Heart right ventricle (tissue), 16 donors: ENCODE measurements at regions not wholly inside any gene's neighbourhood (a gene's known extent, or its start where the extent isn't known, plus 50 kb on each side); places are given as distances from the start of the nearest gene placed in this dataset.

Experiments used
- ATAC-seq, 8 donors: fragments of 200-7000 bp; cut with Tn5 transposase; one replicate each; pipeline ENCODE4 v1.9.1; 2020; ENCODE audit warnings: mild to moderate bottlenecking in 8 of 8, moderate library complexity in 8 of 8, moderate number of reproducible peaks in 1 of 8
- DNase-seq, 2 donors: peaks; one replicate each; pipeline ENCODE4 v3.0.0-alpha.2; 2020
- H3K27ac ChIP-seq, 10 donors: fragments of 200-600 bp; sonication (generic) in 2 of 10; one replicate each; pipeline versions ENCODE4 v1.5.0 to v1.8.0; 2020 to 2022; ENCODE audit warnings: mild to moderate bottlenecking in 3 of 10
- H3K27me3 ChIP-seq, 7 donors: fragments of 200-600 bp; one replicate each; pipeline ENCODE4 v1.8.0; 2021 to 2022; ENCODE audit warnings: mild to moderate bottlenecking in 2 of 7
- H3K36me3 ChIP-seq, 9 donors: fragments of 200-600 bp; sonication (generic) in 1 of 9; one replicate each; pipeline versions ENCODE4 v1.5.0 to v1.8.0; 2020 to 2022; ENCODE audit warnings: mild to moderate bottlenecking in 2 of 9
- H3K4me1 ChIP-seq, 9 donors: fragments of 200-600 bp; sonication (generic) in 1 of 9; one replicate each; pipeline versions ENCODE4 v1.5.0 to v1.8.0; 2020 to 2022; ENCODE audit warnings: mild to moderate bottlenecking in 4 of 9
- H3K4me3 ChIP-seq, 10 donors: fragments of 200-600 bp; sonication (generic) in 2 of 10; one replicate each; pipeline versions ENCODE4 v1.5.0 to v1.8.0; 2020 to 2022; ENCODE audit warnings: mild to moderate bottlenecking in 7 of 10, moderate library complexity in 2 of 10
- H3K9me3 ChIP-seq, 11 donors: fragments of 200-600 bp in 10 of 11; sonication (generic) in 2 of 11; one replicate each; pipeline versions ENCODE4 v1.5.0 to v1.8.0; 2013 to 2022; ENCODE audit warnings: mild to moderate bottlenecking in 2 of 11, control low read depth in 1 of 11, moderate library complexity in 1 of 11
- CTCF ChIP-seq, 9 donors: fragments of 200-600 bp; sonication (generic) in 2 of 9; IDR thresholded peaks; one replicate each; pipeline versions ENCODE4 v1.5.0 to v1.8.0; 2021 to 2022; ENCODE audit warnings: antibody characterized with exemption in 9 of 9, mild to moderate bottlenecking in 5 of 9, moderate library complexity in 1 of 9
- WGBS, 2 donors: extraction: QIAGEN DNeasy Blood & Tissue Kit; methylation state at CpG; one replicate each; pipeline ENCODE4 v1.1.7; 2013; ENCODE audit warnings: inconsistent platforms in 1 of 2; 5-methylcytosine and 5-hydroxymethylcytosine counted together
- intact Hi-C, 10 donors: fragments of 100-400 bp; cut with DNase I; formaldehyde crosslinking; loops; one replicate each; pipeline versions ENCODE4 v1.11.1 to v1.14.2; 2022
- donor health status: Arrhythmogenic right ventricular cardiomyopathy.
- donor health status: ischemic (EF 13 %, LVEDD 7.1; RV severe dilation, severe dysfunction).
- donor health status: healthy with polysubstance abuse.
- donor health status: DM: no; HTN: yes; CAD: no.
- donor health status: DM: no; HTN: no; CAD: no.
- donor health status: ischemic (EF 25% LVEDD 6.9; RV normal size, moderate dysfunction).
- donor health status: ischemic (EF 25% LVEDD 5.7; RV mildly dilated, moderate dysfunction).
- donor health status: healthy.
- donor health status: DM: yes; HTN: yes; CAD: no.
- donor health status: Ischemic cardiomyopathy.
- donor health status: ischemic (EF 35%, LVEDD 5.7; RV mildly dilated, moderate dysfunction).
- donor health status: nonischemic (EF 11% LVEDD 7.7; RV severe dilation, severe dysfunction).
- donor health status: DM: yes; HTN: yes; CAD: no.
- donor health status: PGD.
- donor health status: ischemic (EF 29% LVEDD 5.4; RV normal size, mild dysfunction).
- donor health status: nonischemic (EF 23%, LVEDD 6.1; RV moderate dilation, normal function).

- intact Hi-C loops, result loop anchor here in 1 of 10 donors (10.0 kb wide), 1 partner anchor 81 kb away; no protein-coding TSS in a partner anchor
- Histone ChIP-seq H3K9me3 (no peaks in the 10 kb centered on the region), H3K27ac (no peak overlapping the region), H3K4me3 (no peak overlapping the region), H3K36me3 (no peaks in the 10 kb centered on the region), H3K4me1 (no peaks in the 10 kb centered on the region), H3K27me3 (peaks cover 0 to 11% (median 5%) of the 10 kb centered on the region in 7 donors)
- no peak for ATAC-seq
- no peak for DNase-seq
- WGBS, 2 donors, result 53 to 63% methylated on average over 5 of the region's 5 CpGs
- no peak for TF ChIP-seq CTCF (IDR thresholded peaks at IDR 0.05)
Observed at GRCh38 chr5:72693546-72694205, 122.8 kb upstream of the TNPO1 start.

- intact Hi-C loops, result loop anchor here in 1 of 10 donors (10.0 kb wide), 1 partner anchor 82 kb away; no protein-coding TSS in a partner anchor
Observed at GRCh38 chr5:72692651-72693442, 123.6 kb upstream of the TNPO1 start.

GRCh38 chr5:72692231-72692637, 124.2 kb upstream of the TNPO1 start:
- no peak for TF ChIP-seq CTCF (IDR thresholded peaks at IDR 0.05)
- WGBS, 2 donors, result 78 to 83% methylated on average over 4 of the region's 4 CpGs
- H3K4me3 ChIP-seq, result no peak overlapping the region
- no peak for DNase-seq
- peaks cover 0 to 11% (median 5%) of the 10 kb centered on the region in 7 donors for H3K27me3 ChIP-seq
- no peaks in the 10 kb centered on the region for H3K36me3 ChIP-seq
- H3K27ac ChIP-seq, result no peak overlapping the region
- no peaks in the 10 kb centered on the region for H3K4me1 ChIP-seq
- intact Hi-C loops, result loop anchor here in 1 of 10 donors (10.0 kb wide), 1 partner anchor 83 kb away; no protein-coding TSS in a partner anchor
- ATAC-seq, result no peak
- H3K9me3 ChIP-seq, result no peaks in the 10 kb centered on the region

More at GRCh38 chr5:72692651-72693442, 123.6 kb upstream of the TNPO1 start:
- Histone ChIP-seq H3K36me3 (no peaks in the 10 kb centered on the region), H3K4me1 (no peaks in the 10 kb centered on the region), H3K9me3 (no peaks in the 10 kb centered on the region), H3K27ac (no peak overlapping the region), H3K4me3 (no peak overlapping the region), H3K27me3 (peaks cover 0 to 11% (median 5%) of the 10 kb centered on the region in 7 donors)
- no peak for TF ChIP-seq CTCF (IDR thresholded peaks at IDR 0.05)
- ATAC-seq (no peak), DNase-seq (no peak)
- WGBS, 2 donors, result 67 to 79% methylated on average over 9 of the region's 9 CpGs

GRCh38 chr5:72691751-72692150, 124.7 kb upstream of the TNPO1 start:
- WGBS, 2 donors, result 67 to 80% methylated on average over 3 of the region's 3 CpGs
- no peak for ATAC-seq
- H3K9me3 ChIP-seq, result no peaks in the 10 kb centered on the region

More at GRCh38 chr5:72691751-72692150, 124.7 kb upstream of the TNPO1 start:
- Histone ChIP-seq H3K27me3 (peaks cover 0 to 11% (median 5%) of the 10 kb centered on the region in 7 donors), H3K4me3 (no peak overlapping the region), H3K36me3 (no peaks in the 10 kb centered on the region), H3K27ac (no peak overlapping the region), H3K4me1 (no peaks in the 10 kb centered on the region)
- no peak for TF ChIP-seq CTCF (IDR thresholded peaks at IDR 0.05)
- intact Hi-C loops, result loop anchor here in 1 of 10 donors (10.0 kb wide), 1 partner anchor 83 kb away; no protein-coding TSS in a partner anchor
- no peak for DNase-seq
